ENCODE measurements at regions not wholly inside any gene's neighbourhood (a gene's known extent, or its start where the extent isn't known, plus 50 kb on each side); places are given as distances from the start of the nearest gene placed in this dataset.

DNA sequence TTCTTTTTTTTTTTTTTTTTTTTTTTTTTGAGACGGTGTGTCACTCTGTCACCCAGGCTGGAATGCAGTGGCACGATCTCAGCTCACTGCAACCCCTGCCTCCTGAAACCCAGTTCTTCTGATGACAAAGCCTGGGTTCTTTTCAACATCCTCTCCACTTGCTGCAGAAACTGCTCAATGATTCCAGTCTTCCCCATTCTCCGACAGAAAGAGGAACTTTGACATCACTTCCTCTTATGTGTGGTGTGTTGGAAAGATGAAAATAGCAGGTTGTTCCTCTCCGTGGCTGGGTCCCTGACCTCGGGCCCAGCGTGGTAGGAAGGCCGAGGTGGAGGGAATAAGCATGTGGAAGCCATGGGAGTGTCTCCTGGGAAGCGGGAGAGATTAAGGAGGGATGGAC, 198.4 kb downstream of the PHETA1 start:
- Histone ChIP-seq H3K4me3 (ENCODE audit: low read depth, low read length) (no peak overlapping the region), H3K27ac (ENCODE audit: extremely low read depth, low read depth, low read length) (no peak overlapping the region), H3K9me3 (ENCODE audit: control insufficient read depth, insufficient read depth, low read depth, low read length) (no peaks in the 10 kb centered on the region), H3K36me3 (ENCODE audit: control insufficient read depth in 2 of 2, insufficient read depth in 1 of 2, low read length in 2 of 2) (no peaks in the 10 kb centered on the region), H3K4me1 (ENCODE audit: control insufficient read depth, insufficient read depth, low read length) (no peaks in the 10 kb centered on the region)
- CTCF ChIA-PET = no interaction called here
- TF ChIP-seq MYNN (tag by site-specific recombination; IDR thresholded peaks at IDR 0.05; ENCODE audit: borderline replicate concordance) (no peak), GLIS2 (tag by site-specific recombination; IDR thresholded peaks at IDR 0.05) (no peak), ZNF747 (tag by site-specific recombination; IDR thresholded peaks at IDR 0.05) (no peak), ZBTB11 (tag by site-specific recombination; conservative IDR thresholded peaks at IDR 0.05; ENCODE audit: low read depth) (no peak), ZNF2 (tag by site-specific recombination; IDR thresholded peaks at IDR 0.05) (no peak), ZNF132 (tag by site-specific recombination; IDR thresholded peaks at IDR 0.05; ENCODE audit: borderline replicate concordance) (no peak), ZNF837 (tag by site-specific recombination; IDR thresholded peaks at IDR 0.05) (no peak), ZNF398 (tag by site-specific recombination; IDR thresholded peaks at IDR 0.05) (no peak), OSR2 (tag by site-specific recombination; IDR thresholded peaks at IDR 0.05) (no peak), KLF1 (tag by site-specific recombination; IDR thresholded peaks at IDR 0.05) (no peak)
- POLR2A ChIA-PET = no interaction called here

DNA sequence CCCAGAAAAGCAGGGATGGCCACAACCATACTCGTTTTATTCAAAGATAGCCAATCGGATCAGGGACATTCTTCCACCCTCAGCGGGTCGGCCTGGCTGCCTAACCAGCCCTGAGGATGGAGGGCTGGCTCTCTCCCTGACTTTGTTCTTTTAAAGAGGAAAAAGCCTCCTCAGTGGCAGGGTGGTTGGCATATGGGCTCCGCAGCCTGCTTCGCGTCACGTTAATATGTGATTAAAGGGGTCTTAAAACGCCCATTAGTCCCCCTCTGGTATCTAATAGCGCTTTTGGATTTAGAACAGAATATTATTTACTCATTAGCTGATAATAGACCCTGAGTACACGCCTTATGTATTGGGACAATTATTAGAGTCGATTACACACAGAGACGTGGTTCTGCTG, 199.4 kb downstream of the PHETA1 start:
- CTCF ChIA-PET = no interaction called here
- H3K4me1 ChIP-seq (ENCODE audit: control insufficient read depth, insufficient read depth, low read length) = no peaks in the 10 kb centered on the region
- no peak for TF ChIP-seq ZNF513 (tag by site-specific recombination; IDR thresholded peaks at IDR 0.05)
- no peak for TF ChIP-seq ZNF354C (tag by site-specific recombination; IDR thresholded peaks at IDR 0.05; ENCODE audit: borderline replicate concordance, low read depth)
- TF ChIP-seq, protein P1, sequence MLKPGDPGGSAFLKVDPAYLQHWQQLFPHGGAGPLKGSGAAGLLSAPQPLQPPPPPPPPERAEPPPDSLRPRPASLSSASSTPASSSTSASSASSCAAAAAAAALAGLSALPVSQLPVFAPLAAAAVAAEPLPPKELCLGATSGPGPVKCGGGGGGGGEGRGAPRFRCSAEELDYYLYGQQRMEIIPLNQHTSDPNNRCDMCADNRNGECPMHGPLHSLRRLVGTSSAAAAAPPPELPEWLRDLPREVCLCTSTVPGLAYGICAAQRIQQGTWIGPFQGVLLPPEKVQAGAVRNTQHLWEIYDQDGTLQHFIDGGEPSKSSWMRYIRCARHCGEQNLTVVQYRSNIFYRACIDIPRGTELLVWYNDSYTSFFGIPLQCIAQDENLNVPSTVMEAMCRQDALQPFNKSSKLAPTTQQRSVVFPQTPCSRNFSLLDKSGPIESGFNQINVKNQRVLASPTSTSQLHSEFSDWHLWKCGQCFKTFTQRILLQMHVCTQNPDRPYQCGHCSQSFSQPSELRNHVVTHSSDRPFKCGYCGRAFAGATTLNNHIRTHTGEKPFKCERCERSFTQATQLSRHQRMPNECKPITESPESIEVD (tag by site-specific recombination; IDR thresholded peaks at IDR 0.05) = no peak
- no peak for TF ChIP-seq PATZ1 (tag by site-specific recombination; IDR thresholded peaks at IDR 0.05)
- TF ChIP-seq ZSCAN16 (tag by site-specific recombination; IDR thresholded peaks at IDR 0.05) = no peak
- no peak for TF ChIP-seq ZNF585B (tag by site-specific recombination; IDR thresholded peaks at IDR 0.05)
- no peak for TF ChIP-seq ZNF558 (tag by site-specific recombination; IDR thresholded peaks at IDR 0.05)
- TF ChIP-seq ZFP41 (tag by site-specific recombination; IDR thresholded peaks at IDR 0.05; ENCODE audit: borderline replicate concordance) = no peak
- no peak for TF ChIP-seq ZNF202 (tag by site-specific recombination; IDR thresholded peaks at IDR 0.05; ENCODE audit: borderline replicate concordance)
- TF ChIP-seq, protein P2, sequence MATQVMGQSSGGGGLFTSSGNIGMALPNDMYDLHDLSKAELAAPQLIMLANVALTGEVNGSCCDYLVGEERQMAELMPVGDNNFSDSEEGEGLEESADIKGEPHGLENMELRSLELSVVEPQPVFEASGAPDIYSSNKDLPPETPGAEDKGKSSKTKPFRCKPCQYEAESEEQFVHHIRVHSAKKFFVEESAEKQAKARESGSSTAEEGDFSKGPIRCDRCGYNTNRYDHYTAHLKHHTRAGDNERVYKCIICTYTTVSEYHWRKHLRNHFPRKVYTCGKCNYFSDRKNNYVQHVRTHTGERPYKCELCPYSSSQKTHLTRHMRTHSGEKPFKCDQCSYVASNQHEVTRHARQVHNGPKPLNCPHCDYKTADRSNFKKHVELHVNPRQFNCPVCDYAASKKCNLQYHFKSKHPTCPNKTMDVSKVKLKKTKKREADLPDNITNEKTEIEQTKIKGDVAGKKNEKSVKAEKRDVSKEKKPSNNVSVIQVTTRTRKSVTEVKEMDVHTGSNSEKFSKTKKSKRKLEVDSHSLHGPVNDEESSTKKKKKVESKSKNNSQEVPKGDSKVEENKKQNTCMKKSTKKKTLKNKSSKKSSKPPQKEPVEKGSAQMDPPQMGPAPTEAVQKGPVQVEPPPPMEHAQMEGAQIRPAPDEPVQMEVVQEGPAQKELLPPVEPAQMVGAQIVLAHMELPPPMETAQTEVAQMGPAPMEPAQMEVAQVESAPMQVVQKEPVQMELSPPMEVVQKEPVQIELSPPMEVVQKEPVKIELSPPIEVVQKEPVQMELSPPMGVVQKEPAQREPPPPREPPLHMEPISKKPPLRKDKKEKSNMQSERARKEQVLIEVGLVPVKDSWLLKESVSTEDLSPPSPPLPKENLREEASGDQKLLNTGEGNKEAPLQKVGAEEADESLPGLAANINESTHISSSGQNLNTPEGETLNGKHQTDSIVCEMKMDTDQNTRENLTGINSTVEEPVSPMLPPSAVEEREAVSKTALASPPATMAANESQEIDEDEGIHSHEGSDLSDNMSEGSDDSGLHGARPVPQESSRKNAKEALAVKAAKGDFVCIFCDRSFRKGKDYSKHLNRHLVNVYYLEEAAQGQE (tag by site-specific recombination; IDR thresholded peaks at IDR 0.05) = no peak
- no peak for TF ChIP-seq SP3 (tag by site-specific recombination; IDR thresholded peaks at IDR 0.05)
- TF ChIP-seq ZNF701 (tag by site-specific recombination; IDR thresholded peaks at IDR 0.05) = no peak

More for the DNA sequence above, 199.4 kb downstream of the PHETA1 start:
- H3K36me3 ChIP-seq (ENCODE audit: control insufficient read depth in 2 of 2, insufficient read depth in 1 of 2, low read length in 2 of 2) = no peaks in the 10 kb centered on the region
- H3K27ac ChIP-seq (ENCODE audit: extremely low read depth, low read depth, low read length) = no peak overlapping the region
- POLR2A ChIA-PET = no interaction called here
- no peak overlapping the region for H3K4me3 ChIP-seq (ENCODE audit: low read depth, low read length)
- H3K9me3 ChIP-seq (ENCODE audit: control insufficient read depth, insufficient read depth, low read depth, low read length) = no peaks in the 10 kb centered on the region

Measured in HEK293 (cell line).